ENCODE measurements at regions not wholly inside any gene's neighbourhood (a gene's known extent, or its start where the extent isn't known, plus 50 kb on each side); places are given as distances from the start of the nearest gene placed in this dataset.

GRCh38 chr15:35872577-35872976 lies 326.6 kb upstream of the DPH6 start:
- no peaks in the 10 kb centered on the region for H4K20me1 ChIP-seq (ENCODE audit: control insufficient read depth, insufficient read depth, low read depth, low read length)

GRCh38 chr15:35874260-35874905 lies 328.4 kb upstream of the DPH6 start:
- no peaks in the 10 kb centered on the region for H4K20me1 ChIP-seq (ENCODE audit: control insufficient read depth, insufficient read depth, low read depth, low read length)
- no peaks in the 10 kb centered on the region for H3K4me1 ChIP-seq (ENCODE audit: control insufficient read depth, low read length)
- H3K4me3 ChIP-seq (ENCODE audit: low read length) = no peak overlapping the region
- H3K36me3 ChIP-seq (ENCODE audit: control insufficient read depth, low read length) = no peaks in the 10 kb centered on the region
- H3K4me2 ChIP-seq (ENCODE audit: low read length) = no peak overlapping the region
- no peaks in the 10 kb centered on the region for H3K27me3 ChIP-seq (ENCODE audit: control insufficient read depth, low read length)
- H3F3A ChIP-seq (ENCODE audit: control insufficient read depth, insufficient read depth) = no peaks in the 10 kb centered on the region
- H3K9me2 ChIP-seq (replicated peaks; ENCODE audit: control insufficient read depth, low read length) = no peaks in the 10 kb centered on the region
- H3K9me3 ChIP-seq (ENCODE audit: control insufficient read depth, insufficient read depth, low read length) = no peaks in the 10 kb centered on the region
- TF ChIP-seq EZH2phosphoT487 (IDR thresholded peaks at IDR 0.05; ENCODE audit: borderline replicate concordance, low read length) (no peak), CTCF (IDR thresholded peaks at IDR 0.05; ENCODE audit: low read depth, low read length, poor library complexity, severe bottlenecking) (no peak)
- H3K27ac ChIP-seq (ENCODE audit: low read depth, low read length) = no peak overlapping the region
- H3K79me2 ChIP-seq (ENCODE audit: control insufficient read depth, low read length) = no peaks in the 10 kb centered on the region

More at GRCh38 chr15:35872577-35872976, 326.6 kb upstream of the DPH6 start:
- H3K79me2 ChIP-seq (ENCODE audit: control insufficient read depth, low read length) = no peaks in the 10 kb centered on the region
- no peaks in the 10 kb centered on the region for H3K36me3 ChIP-seq (ENCODE audit: control insufficient read depth, low read length)
- no peak overlapping the region for H3K4me3 ChIP-seq (ENCODE audit: low read length)
- H3F3A ChIP-seq (ENCODE audit: control insufficient read depth, insufficient read depth) = no peaks in the 10 kb centered on the region
- no peaks in the 10 kb centered on the region for H3K9me3 ChIP-seq (ENCODE audit: control insufficient read depth, insufficient read depth, low read length)
- no peaks in the 10 kb centered on the region for H3K27me3 ChIP-seq (ENCODE audit: control insufficient read depth, low read length)
- no peak overlapping the region for H3K27ac ChIP-seq (ENCODE audit: low read depth, low read length)
- H3K9me2 ChIP-seq (replicated peaks; ENCODE audit: control insufficient read depth, low read length) = no peaks in the 10 kb centered on the region
- no peaks in the 10 kb centered on the region for H3K4me1 ChIP-seq (ENCODE audit: control insufficient read depth, low read length)
- no peak overlapping the region for H3K4me2 ChIP-seq (ENCODE audit: low read length)
- TF ChIP-seq EZH2phosphoT487 (IDR thresholded peaks at IDR 0.05; ENCODE audit: borderline replicate concordance, low read length) = no peak
- no peak for TF ChIP-seq CTCF (IDR thresholded peaks at IDR 0.05; ENCODE audit: low read depth, low read length, poor library complexity, severe bottlenecking)

GRCh38 chr15:35876762-35877161 lies 330.8 kb upstream of the DPH6 start:
- Histone ChIP-seq H3K27ac (ENCODE audit: low read depth, low read length) (no peak overlapping the region), H3K4me1 (ENCODE audit: control insufficient read depth, low read length) (no peaks in the 10 kb centered on the region), H3K4me2 (ENCODE audit: low read length) (no peak overlapping the region), H3K9me3 (ENCODE audit: control insufficient read depth, insufficient read depth, low read length) (no peaks in the 10 kb centered on the region), H3K79me2 (ENCODE audit: control insufficient read depth, low read length) (no peaks in the 10 kb centered on the region), H3K9me2 (replicated peaks; ENCODE audit: control insufficient read depth, low read length) (no peaks in the 10 kb centered on the region; the same call in 1 of the 2 replicates), H4K20me1 (ENCODE audit: control insufficient read depth, insufficient read depth, low read depth, low read length) (no peaks in the 10 kb centered on the region), H3K4me3 (ENCODE audit: low read length) (no peak overlapping the region), H3F3A (ENCODE audit: control insufficient read depth, insufficient read depth) (no peaks in the 10 kb centered on the region), H3K36me3 (ENCODE audit: control insufficient read depth, low read length) (no peaks in the 10 kb centered on the region), H3K27me3 (ENCODE audit: control insufficient read depth, low read length) (no peaks in the 10 kb centered on the region)
- TF ChIP-seq EZH2phosphoT487 (IDR thresholded peaks at IDR 0.05; ENCODE audit: borderline replicate concordance, low read length) (no peak), CTCF (IDR thresholded peaks at IDR 0.05; ENCODE audit: low read depth, low read length, poor library complexity, severe bottlenecking) (no peak)
